ENCODE measurements at regions not wholly inside any gene's neighbourhood (a gene's known extent, or its start where the extent isn't known, plus 50 kb on each side); places are given as distances from the start of the nearest gene placed in this dataset.

- Histone ChIP-seq H3K36me3 (ENCODE audit: low read depth) (no peaks in the 10 kb centered on the region), H3K27me3 (ENCODE audit: insufficient read depth, poor library complexity, severe bottlenecking) (no peaks in the 10 kb centered on the region), H3K27ac (ENCODE audit: poor library complexity, severe bottlenecking) (no peak overlapping the region), H3K4me3 (ENCODE audit: severe bottlenecking) (no peak overlapping the region), H3K4me1 (ENCODE audit: insufficient read depth, poor library complexity, severe bottlenecking) (no peaks in the 10 kb centered on the region), H3K9me3 (ENCODE audit: severe bottlenecking) (peaks cover 6% of the 10 kb centered on the region)
- ATAC-seq (ENCODE audit: low read depth) (no peak), DNase-seq (ENCODE audit: low spot score) (no peak)
- TF ChIP-seq, protein P1, sequence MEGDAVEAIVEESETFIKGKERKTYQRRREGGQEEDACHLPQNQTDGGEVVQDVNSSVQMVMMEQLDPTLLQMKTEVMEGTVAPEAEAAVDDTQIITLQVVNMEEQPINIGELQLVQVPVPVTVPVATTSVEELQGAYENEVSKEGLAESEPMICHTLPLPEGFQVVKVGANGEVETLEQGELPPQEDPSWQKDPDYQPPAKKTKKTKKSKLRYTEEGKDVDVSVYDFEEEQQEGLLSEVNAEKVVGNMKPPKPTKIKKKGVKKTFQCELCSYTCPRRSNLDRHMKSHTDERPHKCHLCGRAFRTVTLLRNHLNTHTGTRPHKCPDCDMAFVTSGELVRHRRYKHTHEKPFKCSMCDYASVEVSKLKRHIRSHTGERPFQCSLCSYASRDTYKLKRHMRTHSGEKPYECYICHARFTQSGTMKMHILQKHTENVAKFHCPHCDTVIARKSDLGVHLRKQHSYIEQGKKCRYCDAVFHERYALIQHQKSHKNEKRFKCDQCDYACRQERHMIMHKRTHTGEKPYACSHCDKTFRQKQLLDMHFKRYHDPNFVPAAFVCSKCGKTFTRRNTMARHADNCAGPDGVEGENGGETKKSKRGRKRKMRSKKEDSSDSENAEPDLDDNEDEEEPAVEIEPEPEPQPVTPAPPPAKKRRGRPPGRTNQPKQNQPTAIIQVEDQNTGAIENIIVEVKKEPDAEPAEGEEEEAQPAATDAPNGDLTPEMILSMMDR (IDR thresholded peaks at IDR 0.05; ENCODE audit: poor library complexity, severe bottlenecking), result no peak
Observed at GRCh38 chr3:107294117-107294516, 83.1 kb upstream of the CCDC54 start.

DNA sequence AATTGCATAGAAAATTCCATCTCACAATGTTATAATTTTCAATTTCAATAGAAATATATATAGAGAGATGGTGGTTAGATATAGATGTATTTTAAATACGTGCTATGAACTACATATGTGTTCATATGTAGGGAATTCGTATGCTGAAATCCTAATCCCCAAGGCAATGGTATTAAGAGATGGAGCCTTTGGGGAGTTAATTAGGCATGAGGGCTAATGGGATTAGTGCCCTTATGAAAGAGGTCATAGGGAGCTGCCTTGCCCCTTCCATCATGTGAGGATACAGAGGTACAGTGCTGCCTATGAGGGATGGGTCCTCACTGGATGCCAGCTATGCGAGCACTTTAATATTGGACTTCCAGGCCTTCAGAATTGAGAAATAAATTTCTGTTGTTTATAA, 79.6 kb upstream of the CCDC54 start:
- H3K27ac ChIP-seq (ENCODE audit: poor library complexity, severe bottlenecking), result no peak overlapping the region
- H3K9me3 ChIP-seq (ENCODE audit: severe bottlenecking), result peaks cover 6% of the 10 kb centered on the region
- DNase-seq (ENCODE audit: low spot score) (no peak), ATAC-seq (ENCODE audit: low read depth) (no peak)
- no peaks in the 10 kb centered on the region for H3K27me3 ChIP-seq (ENCODE audit: insufficient read depth, poor library complexity, severe bottlenecking)
- TF ChIP-seq, protein P1 (IDR thresholded peaks at IDR 0.05; ENCODE audit: poor library complexity, severe bottlenecking), result no peak
- H3K36me3 ChIP-seq (ENCODE audit: low read depth), result no peaks in the 10 kb centered on the region
- no peak overlapping the region for H3K4me3 ChIP-seq (ENCODE audit: severe bottlenecking)
- no peaks in the 10 kb centered on the region for H3K4me1 ChIP-seq (ENCODE audit: insufficient read depth, poor library complexity, severe bottlenecking)

GRCh38 chr3:107307205-107307604, 70.0 kb upstream of the CCDC54 start:
- ATAC-seq (ENCODE audit: low read depth) (no peak), DNase-seq (ENCODE audit: low spot score) (no peak)
- Histone ChIP-seq H3K27ac (ENCODE audit: poor library complexity, severe bottlenecking) (no peak overlapping the region), H3K4me1 (ENCODE audit: insufficient read depth, poor library complexity, severe bottlenecking) (no peaks in the 10 kb centered on the region), H3K27me3 (ENCODE audit: insufficient read depth, poor library complexity, severe bottlenecking) (no peaks in the 10 kb centered on the region), H3K9me3 (ENCODE audit: severe bottlenecking) (no peaks in the 10 kb centered on the region), H3K36me3 (ENCODE audit: low read depth) (no peaks in the 10 kb centered on the region), H3K4me3 (ENCODE audit: severe bottlenecking) (no peak overlapping the region)
- TF ChIP-seq, protein P1 (IDR thresholded peaks at IDR 0.05; ENCODE audit: poor library complexity, severe bottlenecking), result no peak

- H3K27ac ChIP-seq (ENCODE audit: poor library complexity, severe bottlenecking), result no peak overlapping the region
- H3K9me3 ChIP-seq (ENCODE audit: severe bottlenecking), result no peaks in the 10 kb centered on the region
- ATAC-seq (ENCODE audit: low read depth) (no peak), DNase-seq (ENCODE audit: low spot score) (no peak)
- no peak overlapping the region for H3K4me3 ChIP-seq (ENCODE audit: severe bottlenecking)
- TF ChIP-seq, protein P1 (IDR thresholded peaks at IDR 0.05; ENCODE audit: poor library complexity, severe bottlenecking), result no peak
- no peaks in the 10 kb centered on the region for H3K27me3 ChIP-seq (ENCODE audit: insufficient read depth, poor library complexity, severe bottlenecking)
- no peaks in the 10 kb centered on the region for H3K4me1 ChIP-seq (ENCODE audit: insufficient read depth, poor library complexity, severe bottlenecking)
- no peaks in the 10 kb centered on the region for H3K36me3 ChIP-seq (ENCODE audit: low read depth)
Observed at GRCh38 chr3:107308716-107309115, 68.5 kb upstream of the CCDC54 start.

DNA sequence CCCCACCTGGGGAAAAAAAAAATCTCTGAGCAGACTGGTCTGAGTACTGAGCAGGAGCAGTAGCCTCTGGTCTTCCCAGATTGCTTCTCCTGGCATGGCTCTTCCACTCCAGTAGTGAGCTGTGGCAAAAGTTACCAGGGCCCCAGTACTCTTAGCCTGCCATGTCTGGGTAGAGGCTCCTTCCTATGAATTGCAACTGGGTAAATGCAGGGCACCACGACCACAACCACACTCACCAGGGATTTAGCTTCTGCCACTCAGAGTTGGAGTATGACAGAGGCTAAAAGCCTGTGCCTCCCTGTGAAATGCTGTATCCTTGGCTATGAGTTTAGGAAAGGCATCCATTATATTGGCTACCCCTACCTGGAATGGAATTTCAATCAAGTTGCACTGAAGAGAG, 67.9 kb upstream of the CCDC54 start:
- no peaks in the 10 kb centered on the region for H3K27me3 ChIP-seq (ENCODE audit: insufficient read depth, poor library complexity, severe bottlenecking)
- H3K4me1 ChIP-seq (ENCODE audit: insufficient read depth, poor library complexity, severe bottlenecking), result no peaks in the 10 kb centered on the region
- H3K36me3 ChIP-seq (ENCODE audit: low read depth), result no peaks in the 10 kb centered on the region
- TF ChIP-seq, protein P1 (IDR thresholded peaks at IDR 0.05; ENCODE audit: poor library complexity, severe bottlenecking), result no peak
- ATAC-seq (ENCODE audit: low read depth), result no peak
- no peaks in the 10 kb centered on the region for H3K9me3 ChIP-seq (ENCODE audit: severe bottlenecking)
- H3K4me3 ChIP-seq (ENCODE audit: severe bottlenecking), result no peak overlapping the region
- DNase-seq (ENCODE audit: low spot score), result no peak
- no peak overlapping the region for H3K27ac ChIP-seq (ENCODE audit: poor library complexity, severe bottlenecking)
